ENCODE measurements at regions not wholly inside any gene's neighbourhood (a gene's known extent, or its start where the extent isn't known, plus 50 kb on each side); places are given as distances from the start of the nearest gene placed in this dataset.

- in situ Hi-C loops (cut with HindIII; ENCODE audit: low pct_unique_long_range_greater_than_20kb, low sequenced_read_pairs) = no loop called here
- TF ChIP-seq JUND (IDR thresholded peaks at IDR 0.05; ENCODE audit: low read depth) = no peak
- DNase-seq (ENCODE audit: low read depth in 1 of 2, low spot score in 1 of 2) = no peak
Measured at GRCh38 chr12:116644806-116645205, 85.6 kb downstream of the MAP1LC3B2 start.

- in situ Hi-C loops (cut with HindIII; ENCODE audit: low pct_unique_long_range_greater_than_20kb, low sequenced_read_pairs) = no loop called here
- TF ChIP-seq JUND (IDR thresholded peaks at IDR 0.05; ENCODE audit: low read depth) = no peak
- no peak for DNase-seq (ENCODE audit: low read depth in 1 of 2, low spot score in 1 of 2)
Measured at GRCh38 chr12:116642683-116643082, 83.5 kb downstream of the MAP1LC3B2 start.

- in situ Hi-C loops (cut with HindIII; ENCODE audit: low pct_unique_long_range_greater_than_20kb, low sequenced_read_pairs) = no loop called here
- DNase-seq (ENCODE audit: low read depth in 1 of 2, low spot score in 1 of 2) = no peak
- TF ChIP-seq JUND (IDR thresholded peaks at IDR 0.05; ENCODE audit: low read depth) = no peak
Measured at GRCh38 chr12:116642106-116642505, 82.9 kb downstream of the MAP1LC3B2 start.

GRCh38 chr12:116640281-116640680, 81.1 kb downstream of the MAP1LC3B2 start:
- in situ Hi-C loops (cut with HindIII; ENCODE audit: low pct_unique_long_range_greater_than_20kb, low sequenced_read_pairs) = no loop called here
- no peak for TF ChIP-seq JUND (IDR thresholded peaks at IDR 0.05; ENCODE audit: low read depth)
- DNase-seq (ENCODE audit: low read depth in 1 of 2, low spot score in 1 of 2) = no peak

GRCh38 chr12:116639765-116640164, 80.6 kb downstream of the MAP1LC3B2 start:
- in situ Hi-C loops (cut with HindIII; ENCODE audit: low pct_unique_long_range_greater_than_20kb, low sequenced_read_pairs) = no loop called here
- TF ChIP-seq JUND (IDR thresholded peaks at IDR 0.05; ENCODE audit: low read depth) = no peak
- DNase-seq (ENCODE audit: low read depth in 1 of 2, low spot score in 1 of 2) = no peak

- in situ Hi-C loops (cut with HindIII; ENCODE audit: low pct_unique_long_range_greater_than_20kb, low sequenced_read_pairs) = no loop called here
- TF ChIP-seq JUND (IDR thresholded peaks at IDR 0.05; ENCODE audit: low read depth) = no peak
- DNase-seq (ENCODE audit: low read depth in 1 of 2, low spot score in 1 of 2) = no peak
Measured at GRCh38 chr12:116638376-116638775, 79.2 kb downstream of the MAP1LC3B2 start.

GRCh38 chr12:116637589-116638150, 78.5 kb downstream of the MAP1LC3B2 start:
- in situ Hi-C loops (cut with HindIII; ENCODE audit: low pct_unique_long_range_greater_than_20kb, low sequenced_read_pairs) = no loop called here
- TF ChIP-seq JUND (IDR thresholded peaks at IDR 0.05; ENCODE audit: low read depth) = no peak
- DNase-seq (ENCODE audit: low read depth in 1 of 2, low spot score in 1 of 2) = no peak

GRCh38 chr12:116636608-116637519, 77.7 kb downstream of the MAP1LC3B2 start:
- TF ChIP-seq JUND (IDR thresholded peaks at IDR 0.05; ENCODE audit: low read depth) = no peak
- in situ Hi-C loops (cut with HindIII; ENCODE audit: low pct_unique_long_range_greater_than_20kb, low sequenced_read_pairs) = no loop called here
- DNase-seq (ENCODE audit: low read depth in 1 of 2, low spot score in 1 of 2) = peak in 1 of 2 experiments; percentile 49

- TF ChIP-seq JUND (IDR thresholded peaks at IDR 0.05; ENCODE audit: low read depth) = no peak
- no peak for DNase-seq (ENCODE audit: low read depth in 1 of 2, low spot score in 1 of 2)
- in situ Hi-C loops (cut with HindIII; ENCODE audit: low pct_unique_long_range_greater_than_20kb, low sequenced_read_pairs) = no loop called here
Measured at GRCh38 chr12:116635487-116635886, 76.3 kb downstream of the MAP1LC3B2 start.

- TF ChIP-seq JUND (IDR thresholded peaks at IDR 0.05; ENCODE audit: low read depth) = no peak
- no peak for DNase-seq (ENCODE audit: low read depth in 1 of 2, low spot score in 1 of 2)
- in situ Hi-C loops (cut with HindIII; ENCODE audit: low pct_unique_long_range_greater_than_20kb, low sequenced_read_pairs) = no loop called here
Measured at GRCh38 chr12:116633476-116633875, 74.3 kb downstream of the MAP1LC3B2 start.

- DNase-seq (ENCODE audit: low read depth in 1 of 2, low spot score in 1 of 2) = peak in 1 of 2 experiments; percentile 46
- TF ChIP-seq JUND (IDR thresholded peaks at IDR 0.05; ENCODE audit: low read depth) = no peak
- in situ Hi-C loops (cut with HindIII; ENCODE audit: low pct_unique_long_range_greater_than_20kb, low sequenced_read_pairs) = no loop called here
Measured at GRCh38 chr12:116631619-116632018, 72.4 kb downstream of the MAP1LC3B2 start.

GRCh38 chr12:116630762-116631161, 71.6 kb downstream of the MAP1LC3B2 start:
- no peak for TF ChIP-seq JUND (IDR thresholded peaks at IDR 0.05; ENCODE audit: low read depth)

GRCh38 chr12:116629480-116629879, 70.3 kb downstream of the MAP1LC3B2 start:
- no peak for TF ChIP-seq JUND (IDR thresholded peaks at IDR 0.05; ENCODE audit: low read depth)
- in situ Hi-C loops (cut with HindIII; ENCODE audit: low pct_unique_long_range_greater_than_20kb, low sequenced_read_pairs) = no loop called here
- DNase-seq (ENCODE audit: low read depth in 1 of 2, low spot score in 1 of 2) = no peak

More at GRCh38 chr12:116630762-116631161, 71.6 kb downstream of the MAP1LC3B2 start:
- in situ Hi-C loops (cut with HindIII; ENCODE audit: low pct_unique_long_range_greater_than_20kb, low sequenced_read_pairs) = no loop called here
- DNase-seq (ENCODE audit: low read depth in 1 of 2, low spot score in 1 of 2) = no peak

Data from T47D (cell line).